K562 (cell line): ENCODE measurements at regions not wholly inside any gene's neighbourhood (a gene's known extent, or its start where the extent isn't known, plus 50 kb on each side); places are given as distances from the start of the nearest gene placed in this dataset.

Experiments
- ATAC-seq: fragments of 200-7000 bp; cut with Tn5 transposase; 3 replicates; pipeline ENCODE4 v1.9.1; 2020; ENCODE audit warnings: moderate library complexity
- BruUV-seq: library from RNA; stranded (reverse); fragments of 400-500 nt; replicated peaks from 2 replicates; lab custom pipeline; 2021; lab: Mats Ljungman, UMichigan
- CTCF ChIA-PET: fragments of 300-600 bp; formaldehyde crosslinking; extraction: SDS; loops from one replicate; lab custom pipeline; 2021; ENCODE audit warnings: low intra/inter-chr PET ratio; lab: Yijun Ruan, JAX
- POLR2A ChIA-PET: fragments of 300-600, 350-650 bp; sonication (Branson Sonifier 250); formaldehyde crosslinking; extraction: SDS; loops from one replicate; lab custom pipeline; 2021; ENCODE audit warnings: antibody characterized with exemption, inconsistent platforms; lab: Yijun Ruan, JAX
- DNase-seq, 4 experiments: peaks; one replicate each; pipeline versions ENCODE4 v3.0.0 to v3.0.0-alpha.2; 2011 to 2018; ENCODE audit warnings: low spot score in 3 of 4, mixed read lengths in 3 of 4; ENCODE audit errors: extremely low read depth in 1 of 4
- FAIRE-seq: peaks from 2 replicates; lab custom pipeline; 2011; peaks lifted over from hg19 to GRCh38; lab: Jason Lieb, UNC
- H2AFZ ChIP-seq: 2 replicates; pipeline ENCODE4 v1.6.0; 2011; ENCODE audit warnings: low read depth, low read length, control low read depth, inconsistent platforms
- H3K27ac ChIP-seq: fragments of 200-600 bp; 3 replicates; pipeline ENCODE4 v1.8.0; 2011; ENCODE audit warnings: low read depth, mild to moderate bottlenecking, control low read depth, inconsistent platforms, low read length, moderate library complexity, mixed read lengths; ENCODE audit errors: extremely low read depth
- H3K27me3 ChIP-seq, 2 experiments: fragments of 300-600 bp in 1 of 2; 2 replicates in 1 of 2; 3 replicates in 1 of 2; pipeline versions ENCODE4 v1.6.0 to v1.8.0; 2011; ENCODE audit warnings: inconsistent platforms in 2 of 2, low read length in 2 of 2, mild to moderate bottlenecking in 1 of 2, mixed read lengths in 1 of 2, moderate library complexity in 1 of 2; ENCODE audit not compliant: control insufficient read depth in 2 of 2, insufficient read depth in 2 of 2
- H3K36me3 ChIP-seq: fragments of 300-600 bp; 3 replicates; pipeline ENCODE4 v1.8.0; 2011; ENCODE audit warnings: mild to moderate bottlenecking, low read length, inconsistent platforms; ENCODE audit not compliant: control insufficient read depth, insufficient read depth
- H3K4me1 ChIP-seq, 2 experiments: fragments of 200-600 bp in 1 of 2; replicated peaks in 1 of 2; 2 replicates in 1 of 2; 3 replicates in 1 of 2; pipeline versions ENCODE4 v1.5.1 to v1.8.0; 2011; ENCODE audit warnings: inconsistent platforms in 2 of 2, low read length in 2 of 2, mild to moderate bottlenecking in 1 of 2, mixed read lengths in 1 of 2, moderate library complexity in 1 of 2; ENCODE audit not compliant: control insufficient read depth in 2 of 2, insufficient read depth in 2 of 2
- H3K4me2 ChIP-seq: 2 replicates; pipeline ENCODE4 v1.6.1; 2011; ENCODE audit warnings: low read length, control low read depth, inconsistent platforms, mixed read lengths; ENCODE audit not compliant: insufficient read depth
- H3K4me3 ChIP-seq: fragments of 200-600 bp; sonication (generic), shearing (Covaris generic); 2 replicates; pipeline ENCODE4 v1.5.1; 2016; ENCODE audit warnings: control low read depth, inconsistent platforms
- H3K79me2 ChIP-seq: fragments of 200-600 bp; 3 replicates; pipeline ENCODE4 v1.8.0; 2011; ENCODE audit warnings: low read length, inconsistent platforms; ENCODE audit not compliant: control insufficient read depth, insufficient read depth
- H3K9ac ChIP-seq, 2 experiments: 2 replicates each; pipeline versions ENCODE4 v1.6.0 to v1.6.1; 2011; ENCODE audit warnings: low read depth in 2 of 2, low read length in 2 of 2, control low read depth in 1 of 2, inconsistent platforms in 1 of 2, mild to moderate bottlenecking in 1 of 2, mixed read lengths in 1 of 2; ENCODE audit not compliant: insufficient read depth in 1 of 2
- H3K9me1 ChIP-seq: one replicate; pipeline ENCODE4 v1.6.0; 2011; ENCODE audit warnings: inconsistent platforms, mild to moderate bottlenecking, low read length, moderate library complexity; ENCODE audit not compliant: control insufficient read depth, insufficient read depth
- H3K9me3 ChIP-seq: replicated peaks from 2 replicates; pipeline ENCODE4 v1.5.1; 2011; ENCODE audit warnings: low read depth, low read length, inconsistent platforms; ENCODE audit not compliant: control insufficient read depth, insufficient read depth
- H4K20me1 ChIP-seq: replicated peaks from 2 replicates; pipeline ENCODE4 v1.6.1; 2011; ENCODE audit warnings: low read length, inconsistent platforms, mixed read lengths; ENCODE audit not compliant: control insufficient read depth, insufficient read depth
- CEBPB ChIP-seq: fragments of 450-650 bp; IDR thresholded peaks from 2 replicates; pipeline ENCODE4 v1.6.1; 2016; ENCODE audit warnings: missing genetic modification characterization, missing compliant biosample characterization
- CUX1 ChIP-seq: fragments of 200-800 bp; sonication (Bioruptor generic); IDR thresholded peaks from 2 replicates; pipeline ENCODE4 v1.6.1; 2016; ENCODE audit warnings: missing genetic modification characterization, missing compliant biosample characterization
- GATAD2B ChIP-seq: fragments of 450-650 bp; IDR thresholded peaks from 2 replicates; pipeline ENCODE4 v1.6.1; 2017; ENCODE audit warnings: mild to moderate bottlenecking, borderline replicate concordance
- HDGF ChIP-seq: fragments of 450-650 bp; IDR thresholded peaks from 2 replicates; pipeline ENCODE4 v1.6.1; 2016
- MNT ChIP-seq, 2 experiments: fragments of 450-650 bp; conservative IDR thresholded peaks; 2 replicates each; pipeline ENCODE4 v1.6.1; 2017; ENCODE audit warnings: mild to moderate bottlenecking in 2 of 2, moderate library complexity in 2 of 2
- NFATC3 ChIP-seq: fragments of 450-650 bp; IDR thresholded peaks from 2 replicates; pipeline ENCODE4 v1.6.1; 2017; ENCODE audit warnings: mild to moderate bottlenecking
- TSC22D4 ChIP-seq: fragments of 450-650 bp; IDR thresholded peaks from 2 replicates; pipeline ENCODE4 v1.6.1; 2016; ENCODE audit warnings: missing genetic modification characterization, missing biosample characterization, control low read depth
- ZNF449 ChIP-seq: fragments of 250-450 bp; sonication (Bioruptor Pico); IDR thresholded peaks from 2 replicates; pipeline ENCODE4 v1.8.0; 2022; ENCODE audit warnings: moderate library complexity, mild to moderate bottlenecking, inconsistent platforms
- WGBS: fragments of 100-300 bp; shearing (Covaris generic); methylation state at CpG from one replicate; pipeline ENCODE4 v1.1.6; 2016; ENCODE audit warnings: low coverage, mixed read lengths; ENCODE audit not compliant: insufficient coverage; ENCODE audit errors: missing lambda C conversion rate; 5-methylcytosine and 5-hydroxymethylcytosine counted together
- in situ Hi-C: fragments of 300-500 bp; cut with MboI; formaldehyde crosslinking; loops from 4 replicates; pipeline ENCODE4 v1.15.0; 2018; ENCODE audit warnings: inconsistent platforms, mixed read lengths
- intact Hi-C: fragments of 100-400 bp; cut with micrococcal nuclease; formaldehyde crosslinking; loops from 2 replicates; pipeline ENCODE4 v1.14.2; 2022

GRCh38 chr5:2631758-2632157 lies 119.7 kb downstream of the IRX2 start:
- CTCF ChIA-PET = no interaction called here
- peaks cover 33 to 61% of the 10 kb centered on the region in 2 experiments for H3K27me3 ChIP-seq
- no peak for DNase-seq
- H3K4me1 ChIP-seq = no peaks in the 10 kb centered on the region
- no peak overlapping the region for H3K9ac ChIP-seq
- H3K4me3 ChIP-seq = no peak overlapping the region
- POLR2A ChIA-PET = no interaction called here
- no peak for ATAC-seq
- WGBS = 0% methylated on average over 11 of the region's 11 CpGs
- no peaks in the 10 kb centered on the region for H3K79me2 ChIP-seq
- no peaks in the 10 kb centered on the region for H3K9me1 ChIP-seq
- FAIRE-seq = no peak
- no peak for TF ChIP-seq TSC22D4
- no peak overlapping the region for H3K4me2 ChIP-seq
- in situ Hi-C loops = no loop called here
- BruUV-seq = no TSS peak
- no peaks in the 10 kb centered on the region; the same call in 1 of the 2 replicates for H4K20me1 ChIP-seq
- no peaks in the 10 kb centered on the region for H3K9me3 ChIP-seq
- no peaks in the 10 kb centered on the region for H3K36me3 ChIP-seq
- H2AFZ ChIP-seq = no peak overlapping the region
- intact Hi-C loops = no loop called here
- no peak overlapping the region for H3K27ac ChIP-seq

- Histone ChIP-seq H4K20me1 (no peaks in the 10 kb centered on the region; the same call in 1 of the 2 replicates), H3K9me3 (no peaks in the 10 kb centered on the region), H3K4me3 (no peak overlapping the region), H3K79me2 (no peaks in the 10 kb centered on the region), H3K36me3 (no peaks in the 10 kb centered on the region), H3K27ac (no peak overlapping the region), H3K9me1 (no peaks in the 10 kb centered on the region), H3K4me2 (no peak overlapping the region), H2AFZ (no peak overlapping the region), H3K27me3 (peaks cover 25 to 39% of the 10 kb centered on the region in 2 experiments), H3K9ac (no peak overlapping the region), H3K4me1 (no peaks in the 10 kb centered on the region)
- ChIA-PET POLR2A (no interaction called here), CTCF (no interaction called here)
- WGBS = 4% methylated on average over 7 of the region's 7 CpGs
- in situ Hi-C loops = no loop called here
- no peak for DNase-seq
- no peak for FAIRE-seq
- intact Hi-C loops = no loop called here
- no peak for ATAC-seq
- BruUV-seq = no TSS peak
- TF ChIP-seq CUX1 (no peak), MNT (conservative IDR thresholded peaks at IDR 0.05) (no peak), ZNF449 (CRISPR knock-in tag) (no peak), HDGF (no peak), CEBPB (tag) (no peak), NFATC3 (no peak), GATAD2B (no peak)
Observed at GRCh38 chr5:2629045-2629444, 122.4 kb downstream of the IRX2 start.
